ENCODE measurements at regions not wholly inside any gene's neighbourhood (a gene's known extent, or its start where the extent isn't known, plus 50 kb on each side); places are given as distances from the start of the nearest gene placed in this dataset.
"Not testable (repeated sequence)": the region's sequence is repeated elsewhere in the genome, so short reads cannot be mapped to it uniquely, and the experiment has no call there.

DNA sequence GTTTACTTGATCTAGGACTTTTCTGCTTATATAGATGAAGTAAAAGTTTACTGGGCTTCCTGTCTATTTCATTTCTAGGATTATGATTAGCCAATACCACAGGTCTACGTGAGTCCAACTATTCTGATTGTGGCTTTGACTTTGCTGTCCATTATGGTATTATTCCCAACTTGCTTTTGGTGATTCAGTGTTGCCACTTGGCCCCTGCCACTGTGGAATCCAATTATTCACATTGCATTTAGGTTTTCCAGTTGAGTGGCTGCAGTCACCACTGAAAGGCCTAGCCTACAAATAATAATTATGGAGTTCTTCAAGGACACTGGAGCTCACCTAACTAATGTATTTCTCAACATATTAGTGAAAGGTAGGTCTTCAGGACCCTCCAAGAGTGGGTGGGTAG lies 574.3 kb upstream of the USP24 start:
- no peak overlapping the region for H3K27ac ChIP-seq (ENCODE audit: low read depth, low read length, poor library complexity, severe bottlenecking)
- no peaks in the 10 kb centered on the region for H4K20me1 ChIP-seq (ENCODE audit: insufficient read depth, low read length)
- H3K9me3 ChIP-seq (ENCODE audit: low read length) = no peaks in the 10 kb centered on the region
- H3K4me3 ChIP-seq (ENCODE audit: low read depth, low read length, poor library complexity, severe bottlenecking) = no peak overlapping the region
- no peaks in the 10 kb centered on the region for H3K9me2 ChIP-seq (ENCODE audit: insufficient read depth, low read length)
- intact Hi-C loops (cut with micrococcal nuclease; ENCODE audit: unreplicated experiment) = no loop called here
- H3K4me1 ChIP-seq (ENCODE audit: insufficient read depth, low read length, poor library complexity, severe bottlenecking) = no peaks in the 10 kb centered on the region
- no peaks in the 10 kb centered on the region for H3K36me3 ChIP-seq (ENCODE audit: insufficient read depth, low read length)
- no peaks in the 10 kb centered on the region for H3K79me2 ChIP-seq (ENCODE audit: insufficient read depth, low read depth, low read length)
- no peak for TF ChIP-seq EZH2phosphoT487 (IDR thresholded peaks at IDR 0.05; ENCODE audit: borderline replicate concordance, low read depth, low read length)
- TF ChIP-seq, protein P1, sequence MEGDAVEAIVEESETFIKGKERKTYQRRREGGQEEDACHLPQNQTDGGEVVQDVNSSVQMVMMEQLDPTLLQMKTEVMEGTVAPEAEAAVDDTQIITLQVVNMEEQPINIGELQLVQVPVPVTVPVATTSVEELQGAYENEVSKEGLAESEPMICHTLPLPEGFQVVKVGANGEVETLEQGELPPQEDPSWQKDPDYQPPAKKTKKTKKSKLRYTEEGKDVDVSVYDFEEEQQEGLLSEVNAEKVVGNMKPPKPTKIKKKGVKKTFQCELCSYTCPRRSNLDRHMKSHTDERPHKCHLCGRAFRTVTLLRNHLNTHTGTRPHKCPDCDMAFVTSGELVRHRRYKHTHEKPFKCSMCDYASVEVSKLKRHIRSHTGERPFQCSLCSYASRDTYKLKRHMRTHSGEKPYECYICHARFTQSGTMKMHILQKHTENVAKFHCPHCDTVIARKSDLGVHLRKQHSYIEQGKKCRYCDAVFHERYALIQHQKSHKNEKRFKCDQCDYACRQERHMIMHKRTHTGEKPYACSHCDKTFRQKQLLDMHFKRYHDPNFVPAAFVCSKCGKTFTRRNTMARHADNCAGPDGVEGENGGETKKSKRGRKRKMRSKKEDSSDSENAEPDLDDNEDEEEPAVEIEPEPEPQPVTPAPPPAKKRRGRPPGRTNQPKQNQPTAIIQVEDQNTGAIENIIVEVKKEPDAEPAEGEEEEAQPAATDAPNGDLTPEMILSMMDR (conservative IDR thresholded peaks at IDR 0.05; ENCODE audit: low read length) = no peak
- DNase-seq (ENCODE audit: low spot score) = no peak
- BruUV-seq (replicated peaks) = no TSS peak
- H3K4me2 ChIP-seq (ENCODE audit: low read length) = no peak overlapping the region
- no peak overlapping the region for H2AFZ ChIP-seq (ENCODE audit: low read length)
- ChIA-PET POLR2A (no interaction called here), CTCF (ENCODE audit: unreplicated experiment) (no interaction called here)

DNA sequence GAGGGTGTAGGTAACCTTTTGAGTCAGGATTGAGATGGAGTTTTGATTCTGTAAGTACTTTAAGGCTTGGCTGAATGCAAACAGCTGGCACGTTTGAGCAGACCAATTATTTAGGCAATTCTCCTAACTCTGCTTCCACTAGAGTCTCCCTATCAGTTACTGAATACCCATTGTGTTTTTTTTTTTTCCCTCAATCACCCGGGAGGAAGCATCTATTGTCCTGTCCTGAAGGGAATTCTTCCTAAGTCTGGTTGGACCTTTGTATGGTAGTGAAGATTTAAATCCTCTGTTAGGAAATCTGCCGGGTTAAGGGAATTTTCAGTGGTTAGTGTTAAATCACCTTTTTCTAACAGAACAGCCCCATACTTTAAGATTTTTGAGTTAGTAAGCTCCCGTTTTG lies 571.2 kb upstream of the USP24 start:
- H3K36me3 ChIP-seq (ENCODE audit: insufficient read depth, low read length) = no peaks in the 10 kb centered on the region
- intact Hi-C loops (cut with micrococcal nuclease; ENCODE audit: unreplicated experiment) = no loop called here
- POLR2A ChIA-PET = no interaction called here

DNA sequence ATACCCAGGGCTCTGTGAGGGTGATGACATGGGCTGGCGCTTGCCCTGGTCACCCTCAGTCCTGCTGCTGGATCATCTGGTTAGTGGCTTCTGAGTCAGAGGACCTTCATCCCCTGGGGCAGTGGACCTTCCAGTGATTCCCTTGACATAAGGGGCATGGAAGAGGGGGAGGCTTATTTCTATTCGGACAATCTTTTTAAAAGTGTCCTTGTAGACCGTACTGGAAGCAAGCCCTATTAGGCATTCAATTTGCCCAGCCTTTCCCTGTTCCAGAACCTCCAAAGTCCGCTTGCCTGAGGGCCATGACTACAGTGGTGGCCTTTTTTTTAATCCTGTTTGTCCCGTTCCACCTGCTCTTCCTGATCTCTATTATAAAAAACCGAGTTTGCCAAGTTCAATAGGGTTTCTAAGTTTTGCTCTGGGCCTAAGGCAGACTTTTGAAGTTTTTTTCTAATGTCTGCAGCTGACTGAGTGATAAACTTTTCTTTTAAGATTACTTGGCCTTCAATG lies 569.8 kb upstream of the USP24 start:
- H3K9me2 ChIP-seq (ENCODE audit: insufficient read depth, low read length); H3K4me1 ChIP-seq (ENCODE audit: insufficient read depth, low read length, poor library complexity, severe bottlenecking); H3K4me3 ChIP-seq (ENCODE audit: low read depth, low read length, poor library complexity, severe bottlenecking); H3K36me3 ChIP-seq (ENCODE audit: insufficient read depth, low read length); POLR2A ChIA-PET; DNase-seq (ENCODE audit: low spot score); intact Hi-C loops (cut with micrococcal nuclease; ENCODE audit: unreplicated experiment); BruUV-seq (replicated peaks); H4K20me1 ChIP-seq (ENCODE audit: insufficient read depth, low read length); H3K27ac ChIP-seq (ENCODE audit: low read depth, low read length, poor library complexity, severe bottlenecking); H3K9me3 ChIP-seq (ENCODE audit: low read length); CTCF ChIA-PET (ENCODE audit: unreplicated experiment); H3K4me2 ChIP-seq (ENCODE audit: low read length); H3K79me2 ChIP-seq (ENCODE audit: insufficient read depth, low read depth, low read length); H2AFZ ChIP-seq (ENCODE audit: low read length): not testable (repeated sequence)

More for the DNA sequence above, 571.2 kb upstream of the USP24 start:
- TF ChIP-seq EZH2phosphoT487 (IDR thresholded peaks at IDR 0.05; ENCODE audit: borderline replicate concordance, low read depth, low read length) = no peak
- TF ChIP-seq, protein P1 (conservative IDR thresholded peaks at IDR 0.05; ENCODE audit: low read length) = no peak
- Histone ChIP-seq H3K4me2 (ENCODE audit: low read length) (no peak overlapping the region), H3K9me3 (ENCODE audit: low read length) (no peaks in the 10 kb centered on the region), H2AFZ (ENCODE audit: low read length) (no peak overlapping the region), H3K27ac (ENCODE audit: low read depth, low read length, poor library complexity, severe bottlenecking) (no peak overlapping the region), H3K79me2 (ENCODE audit: insufficient read depth, low read depth, low read length) (no peaks in the 10 kb centered on the region), H3K4me1 (ENCODE audit: insufficient read depth, low read length, poor library complexity, severe bottlenecking) (no peaks in the 10 kb centered on the region), H4K20me1 (ENCODE audit: insufficient read depth, low read length) (no peaks in the 10 kb centered on the region), H3K9me2 (ENCODE audit: insufficient read depth, low read length) (no peaks in the 10 kb centered on the region), H3K4me3 (ENCODE audit: low read depth, low read length, poor library complexity, severe bottlenecking) (no peak overlapping the region)
- CTCF ChIA-PET (ENCODE audit: unreplicated experiment) = no interaction called here
- DNase-seq (ENCODE audit: low spot score) = no peak
- no TSS peak for BruUV-seq (replicated peaks)
